ENCODE measurements at regions not wholly inside any gene's neighbourhood (a gene's known extent, or its start where the extent isn't known, plus 50 kb on each side); places are given as distances from the start of the nearest gene placed in this dataset.
"Not testable (repeated sequence)": the region's sequence is repeated elsewhere in the genome, so short reads cannot be mapped to it uniquely, and the experiment has no call there.

DNA sequence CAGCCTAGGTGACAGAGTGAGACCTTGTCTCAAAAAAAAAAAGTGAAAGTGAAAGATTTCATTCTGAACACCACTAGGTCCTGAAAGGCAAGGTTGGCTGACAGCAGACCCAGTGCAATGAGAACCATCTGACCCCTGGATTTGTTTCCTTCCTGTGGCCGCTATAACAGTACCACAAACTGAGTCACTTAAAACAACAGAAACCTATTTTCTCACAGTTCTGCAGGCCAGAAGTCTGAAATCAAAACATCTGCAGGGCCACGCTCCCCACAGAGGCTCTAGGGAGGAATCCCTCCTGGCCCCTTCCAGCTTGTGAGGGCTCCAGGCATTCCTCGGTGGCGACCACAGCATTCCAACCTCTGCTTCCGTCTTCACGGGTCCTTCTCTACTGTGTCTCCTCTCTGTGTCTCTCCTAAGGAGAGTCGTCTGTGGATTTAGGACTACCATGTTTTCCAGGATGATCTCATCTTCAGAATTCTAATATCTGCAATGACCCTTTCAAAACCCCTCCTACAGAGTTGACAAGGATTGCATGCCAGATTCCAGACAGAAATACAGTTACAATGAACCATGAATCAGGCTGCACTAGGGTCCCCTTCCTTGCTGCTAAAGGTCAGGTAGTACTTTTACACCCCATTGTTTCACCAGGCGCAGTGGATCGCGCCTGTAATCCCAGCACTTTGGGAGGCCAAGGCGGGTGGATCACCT lies 78.0 kb upstream of the ADGRL1 start:
- DNase-seq (ENCODE audit: low spot score) = peak; percentile 90

- not testable (repeated sequence) for DNase-seq (ENCODE audit: low spot score)
These were observed 73.3 kb upstream of the ADGRL1 start for GRCh38 chr19:14279270-14279669.

GRCh38 chr19:14277608-14278007 lies 71.6 kb upstream of the ADGRL1 start:
- DNase-seq (ENCODE audit: low spot score) = no peak

- DNase-seq (ENCODE audit: low spot score) = not testable (repeated sequence)
These were observed 69.9 kb upstream of the ADGRL1 start for GRCh38 chr19:14275823-14276222.

- DNase-seq (ENCODE audit: low spot score) = no peak
These were observed 66.7 kb upstream of the ADGRL1 start for GRCh38 chr19:14272623-14273022.

- DNase-seq (ENCODE audit: low spot score) = no peak
These were observed 65.9 kb upstream of the ADGRL1 start for GRCh38 chr19:14271840-14272239.

- not testable (repeated sequence) for DNase-seq (ENCODE audit: low spot score)
These were observed 64.6 kb upstream of the ADGRL1 start for GRCh38 chr19:14270557-14270956.

DNA sequence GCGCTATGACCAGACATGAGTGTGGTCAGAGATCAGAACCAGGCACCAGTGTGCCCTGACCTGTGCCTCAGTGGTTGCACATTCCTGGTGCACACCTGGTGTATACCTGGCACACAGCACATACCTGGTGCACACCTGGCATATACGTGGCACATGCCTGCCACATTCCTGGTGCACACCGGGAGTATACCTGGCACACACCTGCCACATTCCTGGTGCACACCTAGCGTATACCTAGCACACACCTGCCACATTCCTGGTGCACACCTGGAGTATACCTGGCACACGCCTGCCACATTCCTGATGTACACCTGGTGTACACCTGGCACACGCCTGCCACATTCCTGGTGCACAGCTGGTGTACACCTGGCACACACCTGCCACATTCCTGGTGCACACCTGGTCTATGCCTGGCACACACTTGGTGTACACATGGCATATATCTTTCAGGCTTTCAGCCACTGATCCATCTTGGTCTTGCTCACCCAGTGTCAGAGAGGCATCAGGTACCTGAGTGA lies 61.3 kb upstream of the ADGRL1 start:
- no peak for DNase-seq (ENCODE audit: low spot score)

DNA sequence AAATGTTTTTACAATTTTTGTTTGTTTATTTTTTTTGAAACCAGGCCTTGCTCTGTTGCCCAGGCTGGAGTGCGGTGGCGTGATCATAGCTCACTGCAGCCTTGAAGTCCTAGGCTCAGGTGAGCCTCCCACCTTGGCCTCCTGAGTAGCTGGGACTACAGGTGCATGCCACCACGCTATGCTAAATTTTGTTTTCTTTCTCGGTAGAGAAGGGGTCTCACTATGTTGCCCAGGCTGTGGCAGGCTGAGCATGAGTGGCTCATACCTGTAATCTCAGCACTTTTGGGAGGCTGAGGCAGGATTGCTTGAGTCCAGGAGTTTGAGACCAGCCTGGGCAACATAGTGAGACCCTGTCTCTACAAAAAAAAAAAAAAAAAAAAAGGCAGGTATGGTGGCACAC lies 60.2 kb upstream of the ADGRL1 start:
- DNase-seq (ENCODE audit: low spot score) = not testable (repeated sequence)

DNA sequence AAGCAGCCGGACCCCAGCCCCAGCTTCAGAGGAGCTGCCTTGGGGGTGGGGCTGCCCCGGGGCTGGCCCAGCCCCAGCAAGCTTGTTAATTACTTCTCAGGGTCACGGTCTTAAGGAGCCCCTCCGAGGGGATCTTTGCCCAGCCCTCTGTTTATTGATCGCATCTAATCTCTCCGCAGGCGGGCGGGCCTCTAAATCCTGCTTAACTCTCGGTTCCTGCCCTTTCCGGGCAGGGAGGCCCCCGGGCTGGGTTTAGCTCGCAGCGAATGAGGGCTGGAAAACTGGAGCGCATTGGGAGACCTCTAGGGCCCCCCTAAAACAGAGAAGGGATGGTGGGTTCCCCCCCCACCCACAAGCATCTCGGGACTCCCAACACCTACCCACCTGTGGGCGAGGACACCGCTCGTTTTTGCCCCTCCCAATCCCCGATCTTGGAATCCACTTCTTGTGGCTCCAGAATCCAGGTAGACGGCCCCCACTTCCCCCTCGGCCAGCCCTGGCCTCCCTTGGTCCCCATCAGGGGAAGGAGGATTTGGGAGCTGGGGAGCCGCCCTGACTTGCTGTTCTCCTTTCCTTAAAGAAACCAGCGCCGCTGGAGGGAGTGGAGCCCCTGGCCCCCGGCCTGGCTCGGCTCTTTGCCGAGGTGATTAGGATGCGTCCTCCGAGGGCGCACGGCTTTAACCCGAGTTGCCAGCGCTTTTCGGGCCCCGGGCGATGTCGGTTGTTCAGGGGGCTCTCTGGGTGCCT lies 59.5 kb upstream of the ADGRL1 start:
- no peak for DNase-seq (ENCODE audit: low spot score)

- DNase-seq (ENCODE audit: low spot score) = peak; percentile 54
These were observed 50.1 kb upstream of the ADGRL1 start for GRCh38 chr19:14255902-14256649.

Measured in H4 (cell line).